Memory B cell (primary cell): ENCODE measurements at regions not wholly inside any gene's neighbourhood (a gene's known extent, or its start where the extent isn't known, plus 50 kb on each side); places are given as distances from the start of the nearest gene placed in this dataset.
"Not testable (repeated sequence)": the region's sequence is repeated elsewhere in the genome, so short reads cannot be mapped to it uniquely, and the experiment has no call there.

Experiments used
- ATAC-seq: fragments of 150-1000 bp; cut with Tn5 transposase; 2 replicates; pipeline ENCODE4 v1.10.0; 2021; ENCODE audit warnings: low read depth, mild to moderate bottlenecking, moderate library complexity
- DNase-seq, 2 donors: peaks; one replicate each; pipeline ENCODE4 v3.0.0; 2022; ENCODE audit warnings: low spot score in 2 of 2
- H3K27ac Mint-ChIP-seq: one replicate; pipeline ENCODE4 v1.8.0; 2022; ENCODE audit warnings: mild to moderate bottlenecking, moderate library complexity, mixed read lengths
- H3K27me3 Mint-ChIP-seq: one replicate; pipeline ENCODE4 v1.8.0; 2022; ENCODE audit warnings: mixed read lengths
- H3K36me3 Mint-ChIP-seq: one replicate; pipeline ENCODE4 v1.8.0; 2022; ENCODE audit warnings: mild to moderate bottlenecking, mixed read lengths
- H3K4me1 Mint-ChIP-seq: one replicate; pipeline ENCODE4 v1.8.0; 2022; ENCODE audit warnings: mixed read lengths
- H3K4me3 Mint-ChIP-seq: one replicate; pipeline ENCODE4 v1.8.0; 2022; ENCODE audit warnings: mild to moderate bottlenecking, moderate library complexity, mixed read lengths
- H3K9me3 Mint-ChIP-seq: one replicate; pipeline ENCODE4 v1.8.0; 2022; ENCODE audit warnings: mixed read lengths

GRCh38 chr3:67196677-67197076 lies 198.6 kb downstream of the KBTBD8 start:
- Mint-ChIP-seq H3K4me3 (no peak overlapping the region), H3K4me1 (no peaks in the 10 kb centered on the region), H3K9me3 (no peaks in the 10 kb centered on the region), H3K27me3 (no peaks in the 10 kb centered on the region), H3K27ac (no peak overlapping the region), H3K36me3 (no peaks in the 10 kb centered on the region)
- ATAC-seq = no peak
- no peak for DNase-seq

- Mint-ChIP-seq H3K9me3 (no peaks in the 10 kb centered on the region), H3K4me1 (peaks cover 5% of the 10 kb centered on the region), H3K36me3 (no peaks in the 10 kb centered on the region), H3K27ac (no peak overlapping the region), H3K27me3 (no peaks in the 10 kb centered on the region), H3K4me3 (no peak overlapping the region)
- DNase-seq (no peak), ATAC-seq (no peak)
Observed at GRCh38 chr3:67198374-67198773, 200.3 kb downstream of the KBTBD8 start.

GRCh38 chr3:67200618-67201017 lies 202.5 kb downstream of the KBTBD8 start:
- Mint-ChIP-seq H3K36me3 (no peaks in the 10 kb centered on the region), H3K9me3 (no peaks in the 10 kb centered on the region), H3K27me3 (no peaks in the 10 kb centered on the region), H3K27ac (no peak overlapping the region), H3K4me1 (peaks cover 5% of the 10 kb centered on the region), H3K4me3 (no peak overlapping the region)
- ATAC-seq = no peak
- no peak for DNase-seq

- H3K36me3 Mint-ChIP-seq = no peaks in the 10 kb centered on the region
- ATAC-seq = no peak
- no peak overlapping the region for H3K4me3 Mint-ChIP-seq
Observed at GRCh38 chr3:67201026-67201425, 202.9 kb downstream of the KBTBD8 start.

GRCh38 chr3:67202053-67202452 lies 203.9 kb downstream of the KBTBD8 start:
- Mint-ChIP-seq H3K4me1 (peaks cover 5% of the 10 kb centered on the region), H3K36me3 (no peaks in the 10 kb centered on the region), H3K27me3 (no peaks in the 10 kb centered on the region), H3K9me3 (no peaks in the 10 kb centered on the region), H3K4me3 (no peak overlapping the region), H3K27ac (no peak overlapping the region)
- no peak for ATAC-seq
- DNase-seq = no peak

More at GRCh38 chr3:67201026-67201425, 202.9 kb downstream of the KBTBD8 start:
- DNase-seq = no peak
- Mint-ChIP-seq H3K4me1 (peaks cover 5% of the 10 kb centered on the region), H3K27ac (no peak overlapping the region), H3K27me3 (no peaks in the 10 kb centered on the region), H3K9me3 (no peaks in the 10 kb centered on the region)

GRCh38 chr3:67204951-67205350 lies 206.8 kb downstream of the KBTBD8 start:
- H3K27me3 Mint-ChIP-seq = no peaks in the 10 kb centered on the region
- no peaks in the 10 kb centered on the region for H3K9me3 Mint-ChIP-seq
- H3K4me1 Mint-ChIP-seq = peaks cover 5% of the 10 kb centered on the region
- H3K27ac Mint-ChIP-seq = no peak overlapping the region
- H3K4me3 Mint-ChIP-seq = no peak overlapping the region
- H3K36me3 Mint-ChIP-seq = no peaks in the 10 kb centered on the region
- DNase-seq (no peak), ATAC-seq (no peak)

GRCh38 chr3:67215690-67216089 lies 217.6 kb downstream of the KBTBD8 start:
- DNase-seq (no peak), ATAC-seq (no peak)
- Mint-ChIP-seq H3K27me3 (peaks cover under 1% of the 10 kb centered on the region), H3K4me1 (no peaks in the 10 kb centered on the region), H3K36me3 (no peaks in the 10 kb centered on the region), H3K9me3 (no peaks in the 10 kb centered on the region), H3K27ac (no peak overlapping the region), H3K4me3 (no peak overlapping the region)

- Mint-ChIP-seq H3K4me1 (no peaks in the 10 kb centered on the region), H3K27ac (no peak overlapping the region), H3K4me3 (no peak overlapping the region), H3K27me3 (peaks cover 1% of the 10 kb centered on the region), H3K9me3 (no peaks in the 10 kb centered on the region), H3K36me3 (no peaks in the 10 kb centered on the region)
- ATAC-seq (no peak), DNase-seq (no peak)
Observed at GRCh38 chr3:67227030-67227429, 228.9 kb downstream of the KBTBD8 start.

GRCh38 chr3:67228136-67228535 lies 230.0 kb downstream of the KBTBD8 start:
- Mint-ChIP-seq H3K4me3 (no peak overlapping the region), H3K36me3 (no peaks in the 10 kb centered on the region), H3K27me3 (peaks cover 1% of the 10 kb centered on the region), H3K9me3 (no peaks in the 10 kb centered on the region), H3K4me1 (no peaks in the 10 kb centered on the region), H3K27ac (no peak overlapping the region)
- DNase-seq (no peak), ATAC-seq (no peak)

GRCh38 chr3:67232642-67233041 lies 234.5 kb downstream of the KBTBD8 start:
- H3K27ac Mint-ChIP-seq = no peak overlapping the region
- H3K27me3 Mint-ChIP-seq = no peaks in the 10 kb centered on the region
- ATAC-seq (no peak), DNase-seq (no peak)
- H3K9me3 Mint-ChIP-seq = no peaks in the 10 kb centered on the region
- no peaks in the 10 kb centered on the region for H3K4me1 Mint-ChIP-seq
- no peaks in the 10 kb centered on the region for H3K36me3 Mint-ChIP-seq
- H3K4me3 Mint-ChIP-seq = no peak overlapping the region

GRCh38 chr3:67239353-67239752 lies 241.2 kb downstream of the KBTBD8 start:
- no peak for ATAC-seq
- Mint-ChIP-seq H3K36me3 (no peaks in the 10 kb centered on the region), H3K27ac (no peak overlapping the region), H3K9me3 (no peaks in the 10 kb centered on the region), H3K27me3 (no peaks in the 10 kb centered on the region), H3K4me1 (no peaks in the 10 kb centered on the region), H3K4me3 (no peak overlapping the region)
- DNase-seq = no peak

- no peaks in the 10 kb centered on the region for H3K36me3 Mint-ChIP-seq
- no peak for ATAC-seq
- H3K4me3 Mint-ChIP-seq = no peak overlapping the region
- no peaks in the 10 kb centered on the region for H3K4me1 Mint-ChIP-seq
- H3K9me3 Mint-ChIP-seq = no peaks in the 10 kb centered on the region
- DNase-seq = no peak
- H3K27ac Mint-ChIP-seq = no peak overlapping the region
- no peaks in the 10 kb centered on the region for H3K27me3 Mint-ChIP-seq
Observed at GRCh38 chr3:67241084-67241483, 243.0 kb downstream of the KBTBD8 start.

GRCh38 chr3:67244130-67244529 lies 246.0 kb downstream of the KBTBD8 start:
- ATAC-seq = no peak
- no peak for DNase-seq
- Mint-ChIP-seq H3K4me3 (no peak overlapping the region), H3K27ac (no peak overlapping the region), H3K36me3 (no peaks in the 10 kb centered on the region), H3K27me3 (peaks cover 4% of the 10 kb centered on the region), H3K4me1 (no peaks in the 10 kb centered on the region), H3K9me3 (no peaks in the 10 kb centered on the region)

GRCh38 chr3:67245545-67245944 lies 247.4 kb downstream of the KBTBD8 start:
- Mint-ChIP-seq H3K4me1 (no peaks in the 10 kb centered on the region), H3K27ac (no peak overlapping the region), H3K36me3 (no peaks in the 10 kb centered on the region), H3K27me3 (peaks cover 4% of the 10 kb centered on the region), H3K4me3 (no peak overlapping the region), H3K9me3 (peaks cover 3% of the 10 kb centered on the region)
- ATAC-seq (no peak), DNase-seq (no peak)

- H3K4me1 Mint-ChIP-seq = no peaks in the 10 kb centered on the region
- H3K4me3 Mint-ChIP-seq = no peak overlapping the region
- H3K9me3 Mint-ChIP-seq = peaks cover 9% of the 10 kb centered on the region
- no peak for ATAC-seq
- no peak for DNase-seq
- peaks cover 3% of the 10 kb centered on the region for H3K36me3 Mint-ChIP-seq
- peaks cover 7% of the 10 kb centered on the region for H3K27me3 Mint-ChIP-seq
- H3K27ac Mint-ChIP-seq = no peak overlapping the region
Observed at GRCh38 chr3:67248726-67249125, 250.6 kb downstream of the KBTBD8 start.

GRCh38 chr3:67252906-67253305 lies 254.8 kb downstream of the KBTBD8 start:
- not testable (repeated sequence) for ATAC-seq, H3K36me3 Mint-ChIP-seq, H3K4me1 Mint-ChIP-seq, H3K4me3 Mint-ChIP-seq, DNase-seq, H3K27me3 Mint-ChIP-seq, H3K27ac Mint-ChIP-seq
- H3K9me3 Mint-ChIP-seq = peaks cover 11% of the 10 kb centered on the region
